ENCODE measurements at regions not wholly inside any gene's neighbourhood (a gene's known extent, or its start where the extent isn't known, plus 50 kb on each side); places are given as distances from the start of the nearest gene placed in this dataset.

GRCh38 chr18:1968801-1969498, 602.4 kb downstream of the METTL4 start:
- Histone ChIP-seq H3K27me3 (no peaks in the 10 kb centered on the region), H3K4me1 (no peaks in the 10 kb centered on the region), H3K27ac (no peak overlapping the region), H3K36me3 (no peaks in the 10 kb centered on the region), H3K9me3 (no peaks in the 10 kb centered on the region), H3K4me3 (no peak overlapping the region)
- DNase-seq (ENCODE audit: low spot score) = no peak
- no peak for TF ChIP-seq CTCF (IDR thresholded peaks at IDR 0.05)

GRCh38 chr18:1976484-1976883, 594.8 kb downstream of the METTL4 start:
- no peak for DNase-seq (ENCODE audit: low spot score)
- no peaks in the 10 kb centered on the region for H3K27me3 ChIP-seq
- no peaks in the 10 kb centered on the region for H3K36me3 ChIP-seq
- H3K9me3 ChIP-seq = peaks cover 0 to 12% of the 10 kb centered on the region in 2 donors
- H3K4me3 ChIP-seq = no peak overlapping the region
- no peak overlapping the region for H3K27ac ChIP-seq
- H3K4me1 ChIP-seq = no peaks in the 10 kb centered on the region
- no peak for TF ChIP-seq CTCF (IDR thresholded peaks at IDR 0.05)

GRCh38 chr18:1982056-1982455, 589.2 kb downstream of the METTL4 start:
- DNase-seq (ENCODE audit: low spot score) = no peak
- H3K27me3 ChIP-seq = no peaks in the 10 kb centered on the region
- no peak for TF ChIP-seq CTCF (IDR thresholded peaks at IDR 0.05)
- H3K9me3 ChIP-seq = peaks cover 0 to 12% of the 10 kb centered on the region in 2 donors
- H3K4me3 ChIP-seq = no peak overlapping the region
- no peak overlapping the region for H3K27ac ChIP-seq
- no peaks in the 10 kb centered on the region for H3K4me1 ChIP-seq
- no peaks in the 10 kb centered on the region for H3K36me3 ChIP-seq

- peaks cover 0 to 12% of the 10 kb centered on the region in 2 donors for H3K9me3 ChIP-seq
These were observed 587.4 kb downstream of the METTL4 start for GRCh38 chr18:1983746-1984515.

GRCh38 chr18:1993866-1994265, 577.4 kb downstream of the METTL4 start:
- Histone ChIP-seq H3K36me3 (no peaks in the 10 kb centered on the region), H3K4me1 (no peaks in the 10 kb centered on the region), H3K27ac (no peak overlapping the region), H3K9me3 (no peaks in the 10 kb centered on the region), H3K4me3 (no peak overlapping the region), H3K27me3 (no peaks in the 10 kb centered on the region)
- TF ChIP-seq CTCF (IDR thresholded peaks at IDR 0.05) = no peak
- DNase-seq (ENCODE audit: low spot score) = no peak

More at GRCh38 chr18:1983746-1984515, 587.4 kb downstream of the METTL4 start:
- Histone ChIP-seq H3K27me3 (no peaks in the 10 kb centered on the region), H3K27ac (no peak overlapping the region), H3K36me3 (no peaks in the 10 kb centered on the region), H3K4me1 (no peaks in the 10 kb centered on the region), H3K4me3 (no peak overlapping the region)
- TF ChIP-seq CTCF (IDR thresholded peaks at IDR 0.05) = no peak
- no peak for DNase-seq (ENCODE audit: low spot score)
